DMS 273 treated with DMSO at 0.1 percent for 48 hours (cell line): ENCODE measurements at regions not wholly inside any gene's neighbourhood (a gene's known extent, or its start where the extent isn't known, plus 50 kb on each side); places are given as distances from the start of the nearest gene placed in this dataset.

Experiments
- DNase-seq: peaks from one replicate; lab custom pipeline; 2025; lab: John Stamatoyannopoulos, UW

DNA sequence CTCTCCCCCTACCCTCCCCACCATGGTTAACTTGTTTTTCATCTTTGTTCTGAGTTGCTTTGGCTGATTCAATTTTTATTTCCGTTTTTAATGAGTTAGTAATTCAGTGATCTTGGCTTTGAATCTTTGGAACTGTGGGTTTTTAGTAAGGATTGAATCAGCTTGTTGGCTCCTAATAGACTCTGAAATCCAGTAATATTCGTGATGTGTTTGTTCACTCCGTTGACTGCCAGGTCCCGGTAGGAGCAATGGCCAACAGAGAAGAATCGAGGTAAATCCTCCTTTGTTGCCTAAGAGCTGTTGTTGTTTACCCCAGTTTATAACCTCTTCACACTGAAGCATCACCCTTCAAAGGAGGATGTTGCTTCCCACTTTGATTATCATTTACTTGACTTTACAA is 92.7 kb downstream of the PCSK1 start:
- DNase-seq = no peak

DNA sequence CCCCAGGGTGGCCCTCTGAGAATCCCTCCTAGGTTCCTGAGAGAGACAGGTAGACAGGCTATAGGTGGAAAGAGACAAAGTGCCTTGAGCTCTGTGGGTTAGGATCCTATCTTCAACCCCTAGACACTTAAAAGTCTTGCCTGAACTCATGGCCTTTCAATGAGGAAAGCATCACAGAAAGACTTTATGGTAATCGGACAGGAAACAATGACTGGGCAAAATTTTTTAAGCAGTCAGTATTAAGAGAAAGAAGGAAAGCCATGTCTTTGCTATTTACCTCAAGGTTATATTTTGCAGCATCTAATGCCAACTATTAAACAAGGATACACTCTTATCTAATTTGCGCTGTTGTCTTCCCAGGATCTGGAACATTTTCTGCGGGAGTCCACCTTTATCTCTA is 93.2 kb downstream of the PCSK1 start:
- DNase-seq = no peak

DNA sequence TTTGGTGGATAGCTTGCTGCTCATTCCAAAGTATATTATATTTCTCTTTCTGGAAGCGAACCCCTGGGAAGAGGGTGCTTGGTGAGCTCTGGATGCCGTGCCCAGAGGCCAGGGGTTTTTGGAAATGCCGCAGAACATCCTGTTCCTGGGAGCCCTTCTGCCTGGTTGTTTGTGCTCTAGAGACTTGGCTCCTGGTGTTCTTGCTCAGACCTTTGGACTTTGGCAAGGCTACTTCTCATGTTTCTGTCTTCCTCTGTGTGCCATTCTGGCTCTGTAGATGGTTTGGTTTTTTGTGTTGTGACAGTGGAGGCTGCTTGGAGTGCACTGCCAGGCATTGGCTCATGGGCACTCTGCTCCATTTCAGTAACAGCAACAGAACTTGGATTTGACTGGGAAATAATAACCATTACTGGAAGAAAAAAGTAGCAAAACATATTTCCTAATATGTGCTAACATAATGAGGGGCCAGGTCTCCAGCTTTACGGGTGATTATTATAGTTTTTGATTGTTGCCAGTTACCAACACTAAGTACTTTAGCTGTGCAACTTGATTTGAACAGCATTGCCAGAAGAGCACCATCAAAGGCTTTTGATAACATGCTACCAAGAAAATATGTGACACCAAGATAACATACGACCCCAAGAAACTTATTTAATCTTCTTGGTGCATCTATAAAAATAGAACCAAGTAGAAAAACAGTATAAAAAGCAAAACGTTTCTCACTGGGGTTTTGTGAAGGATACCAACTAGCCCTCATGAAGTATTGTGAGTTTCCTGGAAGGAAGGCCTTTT is 94.2 kb downstream of the PCSK1 start:
- no peak for DNase-seq

DNA sequence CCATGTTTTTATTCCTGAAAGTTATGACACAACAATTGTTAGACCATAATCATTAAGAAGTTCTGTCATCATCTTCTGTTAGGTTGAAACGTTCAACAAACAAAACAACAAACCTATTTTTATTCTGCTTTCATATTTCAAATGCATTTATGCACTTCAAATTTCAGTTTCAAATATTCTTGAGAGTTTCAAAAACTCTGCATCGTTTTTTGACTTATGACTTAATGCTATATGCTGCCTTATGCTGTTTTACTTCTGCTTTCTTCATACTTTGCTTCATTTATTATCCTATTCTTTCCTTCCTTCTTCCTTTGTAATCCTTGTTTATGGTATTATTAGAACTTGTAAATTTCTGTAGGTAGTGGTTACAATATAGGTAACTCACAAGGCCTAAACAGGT is 95.0 kb downstream of the PCSK1 start:
- DNase-seq = no peak

DNA sequence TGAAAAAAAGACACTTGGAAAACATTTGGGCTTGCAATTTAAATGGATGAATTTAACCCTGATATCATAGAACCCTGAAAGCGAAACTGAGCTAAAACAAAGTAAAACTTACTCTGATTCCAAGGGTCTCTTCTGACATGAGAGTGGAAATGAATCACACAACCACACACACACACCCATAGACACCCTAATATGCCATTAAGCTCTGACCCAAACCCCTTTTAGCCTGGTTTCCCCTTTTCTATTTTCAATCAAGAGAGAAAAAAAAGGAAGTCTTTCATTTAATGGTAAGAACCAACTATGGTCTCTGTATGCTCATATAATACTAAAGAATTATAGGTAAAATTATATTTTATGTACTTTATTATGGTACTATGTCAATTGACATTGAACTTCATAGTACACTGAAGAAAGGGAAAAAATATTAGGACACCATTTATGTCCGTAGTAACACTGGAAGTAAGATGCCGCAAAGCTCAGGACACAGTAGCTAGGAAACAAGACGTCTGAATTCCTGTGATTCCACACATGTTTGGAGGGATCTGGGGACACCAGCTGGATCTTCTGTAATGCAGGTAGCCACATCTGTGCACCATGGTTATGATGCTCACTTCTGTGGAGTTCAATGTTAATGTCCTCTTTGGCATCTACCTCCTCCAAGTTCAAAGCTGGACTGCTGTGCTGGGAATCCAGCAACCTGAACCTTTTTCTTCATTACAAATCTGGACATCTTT is 95.8 kb downstream of the PCSK1 start:
- DNase-seq = no peak

DNA sequence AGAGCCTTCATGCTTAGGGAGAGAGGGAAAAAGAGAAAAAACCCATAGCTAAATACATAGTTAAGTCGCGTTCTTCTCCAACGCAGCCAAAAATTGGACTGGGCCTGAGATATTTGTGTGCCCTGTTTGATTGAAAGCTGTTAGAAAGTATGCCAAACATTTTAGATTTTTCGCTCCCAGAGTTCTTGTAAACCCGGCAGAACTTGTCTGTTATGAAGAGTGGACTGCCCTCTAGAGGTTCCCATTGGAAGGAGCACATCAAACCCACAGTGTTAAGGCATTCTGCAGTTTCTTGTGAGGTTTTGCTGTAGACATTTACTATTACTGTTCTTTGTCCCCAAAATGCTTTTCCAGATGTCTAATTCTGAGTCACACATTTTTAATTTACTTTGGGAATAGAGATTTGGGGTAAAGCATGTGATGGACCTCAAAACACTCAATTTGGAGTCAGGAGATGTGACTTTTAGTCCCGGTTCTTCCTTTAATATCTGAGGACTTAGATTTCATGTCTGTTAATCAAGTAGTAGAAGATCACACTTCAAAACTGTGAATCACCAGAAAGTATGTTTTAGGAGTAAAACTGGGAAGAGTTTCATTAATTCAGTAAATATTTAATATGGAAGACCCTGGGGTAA is 96.6 kb downstream of the PCSK1 start:
- peak; percentile 60 for DNase-seq

DNA sequence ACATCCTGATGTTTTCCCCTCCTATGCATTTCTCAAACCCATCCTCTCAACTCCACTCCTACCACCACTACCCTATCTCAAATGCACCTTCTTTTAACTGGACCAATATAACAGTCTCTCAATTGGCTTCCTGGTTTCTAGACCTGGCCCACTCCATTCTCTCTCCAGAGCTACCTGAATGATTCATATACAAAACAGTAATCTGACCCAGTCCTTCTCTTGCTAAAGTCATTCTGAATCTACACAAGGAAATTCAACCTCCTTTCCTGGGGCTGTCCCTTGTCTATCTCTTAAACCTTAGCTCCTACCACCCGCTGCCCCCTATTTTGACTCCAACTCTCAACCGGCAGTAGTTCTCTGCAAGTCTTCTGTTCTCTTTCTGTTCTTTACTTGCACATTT is 97.2 kb downstream of the PCSK1 start:
- DNase-seq = no peak

DNA sequence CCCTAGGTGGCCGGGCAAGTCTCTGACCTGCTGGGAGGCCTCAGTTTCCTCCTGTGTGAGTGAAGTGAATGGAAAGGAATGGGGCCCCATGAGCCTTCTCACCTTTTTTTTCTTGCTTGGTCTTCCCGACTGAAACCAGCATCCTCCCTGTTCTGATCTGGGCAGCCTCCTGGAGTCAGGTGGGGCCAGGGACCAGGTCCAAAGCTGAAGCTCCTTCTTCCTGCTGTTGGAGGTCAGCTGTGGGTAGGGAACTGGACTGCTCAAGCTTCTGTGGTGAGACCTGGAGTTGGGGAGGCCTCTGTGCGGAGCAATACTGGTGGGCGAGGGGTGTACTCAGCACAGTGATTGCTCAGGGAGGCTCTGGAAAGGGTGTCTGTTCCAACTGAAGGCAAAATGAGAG is 99.7 kb downstream of the PCSK1 start:
- DNase-seq = no peak

DNA sequence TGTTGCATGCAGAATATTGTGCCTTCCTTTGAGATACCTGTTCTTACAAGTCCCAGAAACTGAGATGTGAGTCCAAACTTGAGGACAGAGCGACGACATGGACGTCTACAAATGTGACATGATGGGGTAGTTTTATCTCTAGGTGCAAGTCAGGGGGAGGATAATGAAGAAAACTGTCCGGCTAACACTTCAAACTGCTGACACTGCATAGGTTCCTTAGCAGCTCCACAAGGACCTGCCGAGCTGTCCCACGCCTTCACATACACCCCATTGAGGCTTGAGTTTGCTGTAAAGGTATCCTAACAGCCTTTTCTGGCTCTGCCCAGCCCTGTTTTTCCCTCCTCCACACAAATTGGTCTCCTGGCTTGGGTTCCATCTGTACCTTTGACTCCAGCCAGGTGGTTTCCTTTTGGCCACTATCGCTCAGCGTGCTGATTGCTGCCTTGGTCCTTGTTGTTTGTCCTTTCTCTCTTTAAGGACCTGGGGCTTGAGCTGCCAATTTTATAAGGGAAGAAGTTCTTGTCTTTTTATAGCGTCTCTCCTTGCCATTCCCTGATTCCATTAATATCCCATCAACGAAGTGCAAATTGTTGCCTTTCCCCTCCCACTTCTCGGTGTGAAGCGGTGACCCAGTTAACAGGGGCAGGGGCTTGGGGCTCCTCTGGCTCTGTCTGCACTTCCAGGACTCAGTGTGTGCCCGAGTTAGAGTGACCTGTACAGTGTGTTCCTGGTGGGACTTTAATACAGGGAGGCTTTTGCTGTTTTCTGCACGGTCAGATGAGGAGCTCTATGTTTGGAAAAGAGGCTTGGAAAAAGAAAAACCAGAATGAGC is 100.3 kb downstream of the PCSK1 start:
- no peak for DNase-seq

DNA sequence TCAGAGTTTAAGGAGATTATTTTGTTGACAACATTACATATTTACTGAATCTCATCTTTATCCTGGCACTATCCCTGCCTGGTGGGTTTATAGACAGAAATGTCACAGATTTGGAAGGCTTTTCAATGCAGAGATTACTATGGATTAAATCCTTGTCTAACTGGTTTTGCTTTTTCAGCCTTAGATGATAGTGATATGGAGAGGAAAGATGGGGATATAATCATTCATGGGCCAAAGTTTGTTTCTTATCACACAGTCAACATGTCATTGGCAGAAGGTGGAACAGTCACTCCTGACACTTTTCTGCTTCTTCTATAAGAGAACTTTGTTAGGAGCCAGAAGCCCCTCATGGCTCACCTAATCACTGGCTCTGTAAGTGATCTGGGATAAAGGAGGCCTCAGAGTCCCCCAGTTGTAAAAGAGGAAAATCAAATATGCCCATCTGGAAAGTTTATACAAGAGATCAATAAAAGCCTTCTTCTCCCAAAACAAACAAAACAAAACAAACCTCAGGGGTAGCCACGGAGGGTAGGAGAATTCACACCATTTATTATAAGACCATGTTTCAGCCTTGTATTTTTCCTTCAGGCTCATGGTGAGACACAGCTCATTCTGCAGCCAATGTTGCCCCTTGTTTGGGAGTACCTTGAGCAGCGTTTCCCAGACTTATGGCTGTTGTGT is 101.2 kb downstream of the PCSK1 start:
- DNase-seq = no peak

DNA sequence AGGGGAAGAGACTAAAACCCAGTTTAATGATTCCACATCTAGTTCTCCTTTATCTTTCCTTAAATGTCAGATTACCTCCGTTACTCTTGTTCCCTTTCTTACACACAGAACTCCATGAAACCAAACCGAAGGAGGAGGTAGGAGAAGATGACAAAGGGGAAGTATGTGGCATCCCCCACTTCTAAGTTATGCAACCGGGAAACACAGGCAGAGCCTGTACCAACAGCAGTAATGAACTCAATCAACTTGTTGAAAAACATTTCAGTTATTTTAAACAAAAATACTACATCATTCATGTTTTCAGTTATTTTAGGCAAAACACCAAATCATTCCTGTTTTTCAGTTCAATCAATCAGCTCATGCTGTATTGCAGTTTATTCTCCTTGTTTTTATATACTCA is 101.8 kb downstream of the PCSK1 start:
- DNase-seq = no peak

DNA sequence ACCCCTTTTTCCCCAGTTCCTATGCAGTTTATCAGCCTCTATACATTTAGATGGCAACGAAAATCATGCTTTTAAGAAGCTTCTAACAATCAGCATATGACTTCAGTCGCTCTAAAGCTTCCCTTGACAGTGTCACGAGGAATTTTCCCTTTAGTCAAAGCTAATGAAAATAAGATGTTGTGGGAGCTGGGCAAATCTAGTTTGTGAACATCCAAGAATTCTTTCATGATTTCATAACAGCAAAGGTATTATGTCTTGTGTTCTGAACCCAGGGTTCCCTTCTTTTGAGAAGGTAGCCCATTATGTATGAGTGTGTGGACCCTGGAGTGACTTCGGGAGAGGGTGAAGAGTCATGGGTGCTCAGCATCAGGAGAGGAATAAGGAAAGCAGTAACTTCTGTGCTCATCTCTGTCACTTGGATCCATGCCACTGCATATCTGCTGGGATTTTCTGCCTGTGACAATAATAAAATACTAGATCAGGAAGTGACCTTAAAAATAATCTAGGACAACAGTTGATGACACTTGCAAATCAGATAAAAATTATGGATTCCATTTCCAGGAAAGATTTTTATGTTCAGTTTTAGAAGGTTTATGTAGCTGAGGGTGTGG is 102.4 kb downstream of the PCSK1 start:
- no peak for DNase-seq

DNA sequence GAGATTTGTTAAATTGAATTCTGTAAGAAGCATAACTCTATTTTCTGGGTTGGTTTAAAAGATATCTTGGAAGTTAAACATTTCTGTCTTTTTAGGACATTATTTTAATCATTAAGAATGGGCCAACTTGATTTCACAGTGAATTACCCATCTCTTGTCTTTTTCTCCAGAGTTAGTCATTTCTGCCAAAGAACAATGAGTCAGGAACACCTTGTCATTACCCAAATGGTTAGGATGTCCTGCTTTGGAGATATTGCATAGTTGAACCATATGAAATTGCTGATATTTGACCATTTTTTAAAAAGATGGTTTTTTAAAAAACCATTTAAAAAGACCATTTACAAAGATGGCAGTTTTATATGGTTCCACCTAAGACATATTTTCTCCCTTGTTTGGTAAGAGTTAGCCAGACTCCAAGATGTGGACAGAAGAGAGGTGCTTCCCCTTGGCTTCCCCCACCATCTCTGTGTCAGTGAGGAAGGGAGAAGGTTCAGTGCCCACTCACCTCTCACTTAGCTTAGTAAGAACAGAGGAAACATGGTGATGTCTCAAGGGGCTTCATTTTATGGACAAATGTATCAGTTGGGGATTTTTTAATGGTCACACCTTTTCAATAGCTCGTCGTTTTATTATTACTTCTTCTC is 103.0 kb downstream of the PCSK1 start:
- DNase-seq = no peak

DNA sequence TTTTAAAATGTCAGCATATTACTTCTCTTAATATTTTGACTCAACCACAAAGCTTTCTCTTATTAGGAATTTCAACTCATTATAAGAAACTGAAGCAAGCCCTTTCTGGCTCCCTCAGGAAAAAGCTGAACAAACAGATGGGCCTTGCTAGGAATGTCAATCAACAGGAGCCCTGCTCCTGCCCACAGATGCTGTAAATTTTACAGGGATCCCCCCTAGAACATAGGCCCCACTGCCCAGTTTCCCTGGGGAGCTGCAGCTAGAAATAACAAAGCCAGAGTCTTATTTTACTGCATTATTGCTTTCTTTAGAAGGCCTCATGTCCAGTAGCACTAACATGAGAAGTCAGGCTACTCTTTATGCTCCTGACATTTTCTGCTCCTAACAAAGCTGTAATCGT is 103.8 kb downstream of the PCSK1 start:
- peak; percentile 11 for DNase-seq

DNA sequence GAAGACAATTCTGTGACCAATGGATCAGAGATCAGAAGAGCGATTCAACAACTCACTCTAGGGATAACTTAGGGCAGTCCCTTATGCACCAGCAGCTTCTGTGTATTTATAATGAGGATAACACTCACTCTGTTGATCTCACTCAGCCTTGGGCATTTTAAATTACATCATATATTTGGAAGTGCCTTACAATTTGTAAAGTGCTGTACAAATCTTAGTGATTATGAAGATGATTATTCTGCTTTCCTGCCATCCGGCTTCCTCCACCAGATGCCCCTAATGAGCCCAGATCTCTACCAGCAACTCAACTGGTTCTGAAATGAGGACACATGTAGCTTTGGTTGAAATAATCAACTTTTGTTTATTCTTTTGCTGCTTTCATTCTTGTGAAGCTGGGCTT is 105.3 kb downstream of the PCSK1 start:
- no peak for DNase-seq

DNA sequence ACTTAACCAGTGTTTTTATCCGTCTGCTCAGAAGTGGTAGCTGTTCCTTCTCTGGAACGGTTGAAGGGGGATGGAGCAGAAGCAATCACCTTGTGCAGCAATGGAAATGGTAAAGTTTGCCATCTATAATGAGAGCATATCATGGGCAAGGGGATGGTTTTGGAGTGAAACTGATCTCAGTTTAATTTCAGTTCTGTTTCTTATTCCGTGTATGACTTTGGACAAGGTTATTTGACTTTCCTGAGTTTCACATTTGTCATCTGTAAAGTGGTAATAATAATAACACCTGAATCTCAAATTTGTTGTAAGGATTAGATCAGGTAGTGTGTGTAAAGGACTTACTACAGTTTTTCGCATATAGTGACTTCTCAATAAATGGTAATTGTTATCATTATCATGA is 106.1 kb downstream of the PCSK1 start:
- DNase-seq = no peak

DNA sequence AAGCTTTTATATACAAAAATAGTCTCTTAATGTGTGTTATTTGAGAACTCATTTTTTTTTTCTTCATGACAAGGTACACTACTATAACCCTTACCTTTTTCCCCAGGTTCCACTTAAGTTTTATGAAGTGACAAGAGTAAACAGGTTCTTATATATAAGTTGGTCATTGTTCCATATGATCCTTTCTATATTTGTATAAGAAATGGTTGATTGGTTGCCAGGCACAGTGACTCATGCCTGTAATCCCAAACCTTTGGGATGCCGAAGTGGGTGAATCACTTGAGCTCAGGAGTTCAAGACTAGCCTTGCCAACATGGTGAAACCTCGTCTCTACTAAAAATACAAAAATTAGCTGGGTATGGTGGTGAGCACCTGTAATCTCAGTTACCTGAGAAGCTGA is 108.3 kb downstream of the PCSK1 start:
- no peak for DNase-seq

DNA sequence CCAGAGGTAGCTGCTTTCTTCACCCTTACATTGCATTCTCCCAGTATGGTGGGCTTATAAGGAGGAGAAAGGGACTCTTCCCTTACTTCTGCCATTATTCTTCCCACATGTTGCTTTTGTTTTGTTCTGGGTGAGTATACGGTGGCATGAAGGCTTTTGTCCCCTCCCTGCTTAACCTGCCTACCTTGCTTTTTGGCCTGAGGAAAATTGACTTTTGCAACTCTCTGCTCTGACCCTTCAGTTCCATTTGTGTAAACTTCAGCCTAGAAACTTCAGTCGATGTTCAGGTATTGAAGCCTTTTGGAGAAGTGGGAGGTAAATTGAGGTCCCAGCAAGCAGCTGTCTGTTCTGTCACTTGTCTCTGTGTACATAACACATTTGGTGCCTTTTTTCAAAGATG is 110.2 kb downstream of the PCSK1 start:
- DNase-seq = no peak

DNA sequence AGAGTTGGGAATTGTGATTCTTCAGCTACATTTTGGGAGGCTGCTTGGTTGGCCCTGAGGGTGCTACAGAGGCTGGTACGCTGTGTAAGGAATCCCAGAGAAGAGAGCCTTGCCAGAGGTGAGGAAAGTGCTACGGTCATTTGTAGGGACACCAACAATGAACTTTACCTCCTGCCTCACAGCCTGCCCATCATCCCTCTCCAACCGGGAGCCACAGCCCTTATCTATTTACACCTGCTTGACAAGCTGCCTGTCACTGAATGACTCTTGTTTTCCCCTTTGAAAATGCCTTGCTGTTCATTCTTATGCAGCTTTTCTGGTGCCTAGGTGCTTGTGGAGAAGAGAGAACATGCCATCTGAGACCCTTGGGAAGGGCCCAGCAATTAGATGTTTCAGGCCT is 110.8 kb downstream of the PCSK1 start:
- DNase-seq = no peak

DNA sequence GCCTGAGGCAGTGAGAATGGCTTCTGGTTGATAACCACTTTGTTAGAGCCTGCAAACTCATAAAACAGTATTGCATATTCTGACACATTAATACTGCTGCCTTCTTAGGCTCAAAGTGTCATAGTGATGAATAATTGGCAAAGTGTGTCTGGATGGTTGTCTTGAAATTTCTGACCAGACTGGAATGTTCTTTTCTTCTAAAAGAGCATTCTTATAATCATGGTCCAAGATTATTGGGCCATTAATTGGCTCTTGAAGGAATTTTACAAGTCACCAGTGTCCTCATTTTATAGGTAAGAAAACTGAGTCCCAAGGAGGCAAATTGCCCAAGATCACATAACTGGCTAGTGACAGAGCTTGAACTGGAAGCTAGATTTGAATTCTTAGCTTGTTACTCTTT is 111.7 kb downstream of the PCSK1 start:
- no peak for DNase-seq

DNA sequence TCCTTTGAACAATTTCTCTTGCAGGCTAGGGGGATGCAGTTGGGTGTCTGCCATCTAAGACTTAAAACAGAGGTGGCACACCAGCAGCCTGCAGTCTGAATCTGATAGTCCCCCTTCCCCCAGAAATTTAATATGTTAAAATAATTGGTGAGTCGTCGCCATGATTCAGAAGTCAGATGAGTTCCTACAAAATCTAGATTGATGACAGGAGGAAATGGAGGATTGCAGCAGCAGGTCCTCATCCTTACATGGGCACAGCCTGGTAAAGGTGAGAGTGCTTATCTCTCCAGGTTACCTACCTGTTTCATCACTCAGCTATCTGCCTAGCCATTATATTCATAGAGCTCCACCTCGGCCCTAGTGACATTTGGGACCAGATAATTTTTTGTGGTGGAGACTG is 112.3 kb downstream of the PCSK1 start:
- no peak for DNase-seq
